HEK293T (cell line): ENCODE measurements at regions not wholly inside any gene's neighbourhood (a gene's known extent, or its start where the extent isn't known, plus 50 kb on each side); places are given as distances from the start of the nearest gene placed in this dataset.
A peak's percentile ranks its signal among the peaks of the same experiment; 100 is the strongest.

Experiments used
- CTCF ChIA-PET: fragments of 350-600 bp; formaldehyde crosslinking; extraction: SDS; loops from one replicate; lab custom pipeline; 2021; ENCODE audit warnings: antibody characterized with exemption, inconsistent platforms; lab: Yijun Ruan, JAX
- POLR2A ChIA-PET: fragments of 350-600 bp; formaldehyde crosslinking; extraction: SDS; loops from one replicate; lab custom pipeline; 2020; ENCODE audit warnings: antibody characterized with exemption, inconsistent platforms; lab: Yijun Ruan, JAX
- DNase-seq: peaks from one replicate; pipeline ENCODE4 v3.0.0; 2012; ENCODE audit warnings: mixed read lengths; ENCODE audit errors: extremely low spot score
- ARNT ChIP-seq: fragments of 450-650 bp; IDR thresholded peaks from 2 replicates; pipeline ENCODE4 v1.6.1; 2017; ENCODE audit warnings: mild to moderate bottlenecking
- BHLHE40 ChIP-seq: fragments of 450-650 bp; IDR thresholded peaks from 2 replicates; pipeline ENCODE4 v1.6.1; 2016; ENCODE audit warnings: mild to moderate bottlenecking, moderate library complexity, borderline replicate concordance
- CTBP1 ChIP-seq: fragments of 450-650 bp; IDR thresholded peaks from 2 replicates; pipeline ENCODE4 v1.6.1; 2016; ENCODE audit warnings: borderline replicate concordance
- ELF4 ChIP-seq: fragments of 450-650 bp; IDR thresholded peaks from 2 replicates; pipeline ENCODE4 v1.6.1; 2017; ENCODE audit warnings: antibody characterized with exemption
- FOXA1 ChIP-seq: fragments of 450-650 bp; IDR thresholded peaks from 2 replicates; pipeline ENCODE4 v1.6.1; 2016; ENCODE audit warnings: mild to moderate bottlenecking
- FOXK2 ChIP-seq: fragments of 450-650 bp; IDR thresholded peaks from 2 replicates; pipeline ENCODE4 v1.6.1; 2016; ENCODE audit warnings: mild to moderate bottlenecking
- FOXM1 ChIP-seq: fragments of 450-650 bp; IDR thresholded peaks from 2 replicates; pipeline ENCODE4 v1.6.1; 2017; ENCODE audit warnings: mild to moderate bottlenecking, borderline replicate concordance
- HDGF ChIP-seq: fragments of 450-650 bp; IDR thresholded peaks from 2 replicates; pipeline ENCODE4 v1.6.1; 2017; ENCODE audit warnings: antibody characterized with exemption, borderline replicate concordance
- L3MBTL2 ChIP-seq: fragments of 450-650 bp; conservative IDR thresholded peaks from 2 replicates; pipeline ENCODE4 v1.6.1; 2016; ENCODE audit warnings: mild to moderate bottlenecking
- LEF1 ChIP-seq: fragments of 450-650 bp; IDR thresholded peaks from 2 replicates; pipeline ENCODE4 v1.6.1; 2017; ENCODE audit warnings: mild to moderate bottlenecking, borderline replicate concordance
- NFRKB ChIP-seq: fragments of 450-650 bp; IDR thresholded peaks from 2 replicates; pipeline ENCODE4 v1.6.1; 2016; ENCODE audit warnings: mild to moderate bottlenecking, moderate library complexity
- SP1 ChIP-seq: fragments of 450-650 bp; IDR thresholded peaks from 2 replicates; pipeline ENCODE4 v1.6.1; 2017
- SUZ12 ChIP-seq: fragments of 450-650 bp; IDR thresholded peaks from 2 replicates; pipeline ENCODE4 v1.6.1; 2016; ENCODE audit warnings: mild to moderate bottlenecking
- TARDBP ChIP-seq: fragments of 450-650 bp; IDR thresholded peaks from 2 replicates; pipeline ENCODE4 v1.6.1; 2016
- ZNF384 ChIP-seq: fragments of 450-650 bp; IDR thresholded peaks from 2 replicates; pipeline ENCODE4 v1.6.1; 2016
- TF ChIP-seq, protein P1 (sequence below): fragments of 450-650 bp; IDR thresholded peaks from 2 replicates; pipeline ENCODE4 v1.6.1; 2016

GRCh38 chr15:95519887-95520286 is 810.6 kb upstream of the NR2F2 start:
- TF ChIP-seq FOXK2 (no peak), LEF1 (no peak), SUZ12 (no peak), ARNT (no peak)
- DNase-seq, result no peak
- POLR2A ChIA-PET, result interaction anchor here (0.7 kb wide), 1 partner anchor 11 kb away, joined by 3 read pairs; no protein-coding TSS in a partner anchor
- CTCF ChIA-PET, result no interaction called here

GRCh38 chr15:95520511-95520910 is 810.0 kb upstream of the NR2F2 start:
- CTCF ChIA-PET, result no interaction called here
- TF ChIP-seq FOXK2 (no peak), CTBP1 (no peak)
- DNase-seq, result no peak
- POLR2A ChIA-PET, result no interaction called here

DNA sequence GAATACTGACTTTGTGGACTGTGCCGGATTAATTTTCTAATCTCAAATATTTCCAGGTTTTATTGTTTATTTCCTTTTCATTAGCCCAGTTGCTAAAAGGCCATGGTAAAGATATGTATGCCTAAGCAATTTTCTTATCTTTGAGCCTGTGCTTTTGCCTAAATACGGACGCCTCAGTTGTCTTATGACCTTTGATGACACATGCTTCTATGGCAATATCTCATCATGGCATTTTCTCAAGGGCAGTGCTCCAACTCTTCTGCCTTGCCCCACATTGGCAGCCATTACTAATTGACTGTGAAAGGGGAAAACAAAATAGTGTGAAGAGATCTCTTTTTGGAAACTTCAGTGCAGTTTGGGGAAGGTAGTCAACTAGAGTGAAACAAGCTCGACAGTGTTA is 809.6 kb upstream of the NR2F2 start:
- no peak for TF ChIP-seq NFRKB
- no peak for TF ChIP-seq L3MBTL2
- TF ChIP-seq FOXK2, result no peak
- TF ChIP-seq TARDBP, result no peak
- no peak for TF ChIP-seq HDGF
- no peak for TF ChIP-seq ELF4
- TF ChIP-seq ARNT, result no peak
- no peak for DNase-seq
- ChIA-PET CTCF (no interaction called here), POLR2A (no interaction called here)

DNA sequence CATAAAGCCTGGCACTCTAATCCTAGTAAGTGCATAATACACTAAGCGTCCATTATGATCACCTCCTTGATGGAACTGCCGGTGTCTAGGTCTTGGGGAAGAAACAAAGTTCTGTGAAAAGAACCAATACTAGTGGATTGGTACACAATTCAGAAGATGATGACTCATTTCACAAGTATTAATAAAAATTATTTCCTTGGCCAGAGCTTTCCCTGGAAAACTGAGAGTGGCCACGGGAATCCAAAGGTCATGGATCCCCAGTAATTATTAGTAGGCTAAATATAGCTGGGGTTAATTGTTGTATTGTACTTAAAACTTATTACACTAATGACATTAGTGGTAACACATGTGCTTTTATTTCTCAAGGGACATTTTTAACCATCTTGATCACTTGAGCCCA is 808.0 kb upstream of the NR2F2 start:
- DNase-seq, result no peak
- ChIA-PET CTCF (no interaction called here), POLR2A (no interaction called here)
- no peak for TF ChIP-seq HDGF
- TF ChIP-seq, protein P1, sequence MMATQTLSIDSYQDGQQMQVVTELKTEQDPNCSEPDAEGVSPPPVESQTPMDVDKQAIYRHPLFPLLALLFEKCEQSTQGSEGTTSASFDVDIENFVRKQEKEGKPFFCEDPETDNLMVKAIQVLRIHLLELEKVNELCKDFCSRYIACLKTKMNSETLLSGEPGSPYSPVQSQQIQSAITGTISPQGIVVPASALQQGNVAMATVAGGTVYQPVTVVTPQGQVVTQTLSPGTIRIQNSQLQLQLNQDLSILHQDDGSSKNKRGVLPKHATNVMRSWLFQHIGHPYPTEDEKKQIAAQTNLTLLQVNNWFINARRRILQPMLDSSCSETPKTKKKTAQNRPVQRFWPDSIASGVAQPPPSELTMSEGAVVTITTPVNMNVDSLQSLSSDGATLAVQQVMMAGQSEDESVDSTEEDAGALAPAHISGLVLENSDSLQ, result no peak
- TF ChIP-seq CTBP1, result no peak
- TF ChIP-seq SUZ12, result no peak
- no peak for TF ChIP-seq NFRKB
- TF ChIP-seq L3MBTL2, result no peak
- TF ChIP-seq FOXM1, result no peak

DNA sequence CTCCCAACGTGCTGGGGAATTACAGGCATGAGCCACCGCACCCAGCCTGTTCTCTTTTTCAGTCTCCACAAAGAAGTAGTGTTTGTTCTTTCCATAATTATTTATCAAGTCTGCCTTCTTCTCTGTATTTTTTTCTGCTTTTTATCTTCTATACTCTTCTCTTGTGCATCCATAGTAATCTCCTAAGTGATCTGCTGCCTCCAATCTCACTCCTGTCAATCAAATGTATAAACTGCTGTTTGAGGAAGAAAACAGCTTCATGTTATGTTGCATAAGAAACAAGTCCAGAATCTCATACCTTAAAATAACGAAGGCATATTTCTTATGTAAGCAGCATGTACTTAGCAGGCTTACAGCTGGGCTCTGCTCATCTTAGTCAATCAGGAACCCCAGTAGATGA is 801.6 kb upstream of the NR2F2 start:
- CTCF ChIA-PET, result no interaction called here
- no peak for DNase-seq
- TF ChIP-seq, protein P1, result peak; percentile 68
- no peak for TF ChIP-seq HDGF
- no peak for TF ChIP-seq ARNT
- no peak for TF ChIP-seq FOXA1
- no peak for TF ChIP-seq L3MBTL2
- POLR2A ChIA-PET, result no interaction called here

DNA sequence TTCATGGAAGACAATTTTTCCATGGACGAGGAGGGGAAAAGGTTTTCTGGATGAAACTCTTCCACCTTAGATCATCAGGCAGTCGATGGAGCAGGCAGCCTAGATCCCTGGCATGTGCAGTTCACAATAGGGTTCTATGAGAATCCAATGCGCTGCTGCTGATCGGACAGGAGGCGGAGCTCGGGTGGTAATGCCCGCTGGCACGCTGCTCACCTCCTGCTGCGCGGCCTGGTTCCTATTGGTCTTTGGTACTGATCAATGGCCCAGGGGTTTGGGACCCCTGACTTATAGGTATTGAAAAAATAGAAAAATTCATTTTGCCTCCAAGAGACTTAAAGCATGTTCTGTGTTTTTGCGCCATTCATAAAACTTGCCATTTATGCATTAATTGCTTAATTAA is 793.9 kb upstream of the NR2F2 start:
- POLR2A ChIA-PET, result no interaction called here
- CTCF ChIA-PET, result no interaction called here
- TF ChIP-seq LEF1, result no peak
- TF ChIP-seq SUZ12, result no peak
- no peak for TF ChIP-seq TARDBP
- TF ChIP-seq FOXK2, result no peak
- TF ChIP-seq SP1, result no peak
- TF ChIP-seq NFRKB, result no peak
- TF ChIP-seq ELF4, result no peak
- TF ChIP-seq BHLHE40, result no peak
- TF ChIP-seq, protein P1, result no peak
- no peak for TF ChIP-seq FOXM1
- TF ChIP-seq HDGF, result no peak
- TF ChIP-seq L3MBTL2, result no peak
- no peak for DNase-seq

DNA sequence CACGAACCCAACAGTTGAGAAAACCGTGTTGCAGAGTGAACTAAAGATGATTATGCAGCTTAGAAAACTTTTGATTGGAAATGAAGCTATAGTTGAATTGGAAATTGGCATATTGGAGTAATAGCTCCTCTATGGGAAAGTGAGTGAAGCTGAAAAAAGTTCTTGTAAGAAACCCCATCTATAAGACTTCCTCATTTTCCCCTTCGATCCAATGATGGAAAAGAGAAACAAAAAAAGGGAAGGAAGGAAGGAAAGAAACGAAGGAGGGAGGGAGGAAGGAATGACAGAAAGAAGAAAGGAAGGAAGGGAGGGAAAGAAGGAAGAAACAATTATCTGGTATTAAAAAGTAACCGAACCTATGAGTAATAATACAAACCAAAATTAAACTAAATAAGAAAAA is 791.8 kb upstream of the NR2F2 start:
- POLR2A ChIA-PET, result no interaction called here
- no peak for TF ChIP-seq ZNF384
- no peak for TF ChIP-seq LEF1
- TF ChIP-seq FOXK2, result no peak
- no peak for TF ChIP-seq FOXA1
- TF ChIP-seq ELF4, result no peak
- TF ChIP-seq CTBP1, result no peak
- no peak for TF ChIP-seq BHLHE40
- no peak for TF ChIP-seq FOXM1
- TF ChIP-seq L3MBTL2, result no peak
- TF ChIP-seq TARDBP, result no peak
- no peak for TF ChIP-seq SUZ12
- no peak for TF ChIP-seq ARNT
- TF ChIP-seq HDGF, result no peak
- no peak for TF ChIP-seq NFRKB
- TF ChIP-seq SP1, result no peak
- TF ChIP-seq, protein P1, result no peak
- CTCF ChIA-PET, result interaction anchor here (0.5 kb wide), 1 partner anchor 823 kb away, joined by 5 read pairs; no protein-coding TSS in a partner anchor
- no peak for DNase-seq
